Stimulated activated CD8-positive, alpha-beta memory T cell treated with anti-CD3 and anti-CD28 coated beads, Interleukin-15, amount 100 ng/mL, for 48 hours (primary cell): ENCODE measurements at regions not wholly inside any gene's neighbourhood (a gene's known extent, or its start where the extent isn't known, plus 50 kb on each side); places are given as distances from the start of the nearest gene placed in this dataset.
A peak's percentile ranks its signal among the peaks of the same experiment; 100 is the strongest.
"Not testable (repeated sequence)": the region's sequence is repeated elsewhere in the genome, so short reads cannot be mapped to it uniquely, and the experiment has no call there.

Experiments
- DNase-seq, 2 donors: peaks; one replicate each; pipeline ENCODE4 v3.0.0-alpha.2; 2020; ENCODE audit warnings: low read depth in 2 of 2

DNA sequence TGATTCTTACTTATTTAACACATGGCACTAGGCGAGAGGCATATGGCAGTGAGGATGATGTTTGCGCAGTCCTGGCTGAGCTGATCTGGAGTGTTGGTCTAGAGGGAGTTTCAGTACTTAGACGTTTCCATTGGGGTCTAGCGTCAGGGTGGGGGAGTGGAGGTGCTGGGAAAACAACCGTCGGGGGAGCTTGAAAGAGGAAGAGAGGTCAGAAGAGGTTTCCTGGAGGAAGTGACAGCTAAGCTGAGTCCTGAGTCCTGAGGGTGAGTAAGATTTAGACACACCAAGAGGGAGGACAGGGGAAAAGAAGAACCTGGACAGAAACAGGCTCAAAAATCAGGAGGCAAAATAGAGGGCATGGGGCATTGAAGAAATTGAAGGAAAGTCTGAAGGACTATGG, 81.4 kb downstream of the ALOX5AP start:
- no peak for DNase-seq

DNA sequence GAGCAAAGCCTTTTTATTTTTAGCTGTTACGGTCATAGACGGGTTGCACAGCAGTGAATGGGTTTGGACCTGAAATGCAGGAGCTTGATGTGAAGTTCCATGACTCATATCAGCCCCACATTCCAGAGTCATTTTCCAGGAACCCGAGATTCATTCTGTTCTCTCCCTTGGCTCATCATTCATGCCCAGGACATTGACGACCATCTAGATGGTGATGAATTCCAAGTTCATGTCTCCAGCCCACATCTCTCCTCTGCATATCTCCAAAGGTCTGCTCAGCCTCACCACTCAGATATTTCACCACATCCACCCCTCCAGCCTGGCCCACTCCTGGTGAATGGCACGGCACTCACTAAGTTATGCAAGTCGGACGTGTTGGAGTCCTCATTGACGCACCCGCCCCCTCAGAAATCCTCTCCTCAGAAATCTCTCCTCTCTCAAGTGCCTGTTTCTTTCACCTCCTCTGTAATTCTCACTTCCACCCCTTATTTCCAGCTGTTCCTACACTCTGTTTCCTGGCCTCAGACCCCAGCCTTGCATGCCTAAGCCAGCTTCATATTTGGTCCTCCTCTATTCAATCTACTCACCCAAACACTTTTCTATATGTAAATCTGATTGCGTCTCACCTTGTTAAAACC, 83.1 kb downstream of the ALOX5AP start:
- no peak for DNase-seq

- no peak for DNase-seq
Observed at GRCh38 chr13:30819136-30819888, 84.0 kb downstream of the ALOX5AP start.

DNA sequence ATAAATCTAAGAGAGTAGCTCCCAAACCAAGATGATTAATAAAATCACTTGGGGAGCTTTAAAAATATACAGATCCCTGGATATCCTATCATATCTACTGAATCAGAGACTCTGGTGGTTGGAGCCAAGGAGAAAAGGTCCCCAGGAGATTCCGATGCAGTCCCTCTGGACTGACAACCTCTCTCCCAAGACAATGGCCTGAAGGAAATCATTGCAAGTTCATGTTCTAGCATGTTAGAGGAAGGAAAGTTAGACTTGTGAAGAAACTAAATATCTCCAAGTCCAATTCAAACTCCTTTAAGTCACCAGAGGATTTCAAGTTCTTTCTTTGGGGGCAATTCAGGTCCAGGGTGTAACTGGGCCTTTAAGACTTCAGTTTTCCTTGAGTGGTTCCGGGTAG, 84.7 kb upstream of the MEDAG start:
- DNase-seq: no peak

GRCh38 chr13:30824651-30825050, 81.4 kb upstream of the MEDAG start:
- DNase-seq: no peak

DNA sequence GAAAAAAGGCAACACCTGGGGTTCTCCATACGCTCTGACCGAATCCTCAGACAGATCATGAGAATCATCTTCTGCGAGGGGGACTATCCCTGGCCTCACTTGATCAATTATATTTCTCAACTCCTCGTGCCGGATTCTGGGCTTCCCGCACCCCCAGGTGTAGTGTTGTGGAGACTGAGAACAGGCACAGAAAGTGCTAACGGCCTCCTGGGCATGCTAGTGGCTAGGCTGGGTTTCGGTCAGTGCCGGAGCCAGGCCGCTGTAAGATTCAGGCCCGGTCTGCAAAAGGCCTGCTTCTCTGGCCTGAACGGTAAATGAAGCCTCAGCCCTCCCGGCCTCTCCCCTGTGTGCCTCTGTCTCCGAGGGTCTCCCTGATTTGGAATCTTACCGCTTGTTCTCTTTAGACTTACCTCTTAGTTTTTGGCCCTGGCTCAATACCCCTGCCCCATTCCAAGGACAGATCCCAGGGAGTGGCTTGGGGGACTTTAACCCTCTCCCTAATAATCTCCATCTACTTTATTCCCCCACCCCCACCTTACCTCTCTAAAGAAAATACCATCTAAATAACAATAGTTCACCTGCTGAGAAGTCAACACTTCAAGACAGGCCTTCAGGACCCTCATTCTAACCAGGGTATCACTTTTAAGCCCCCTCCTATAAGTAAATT, 79.0 kb upstream of the MEDAG start:
- no peak for DNase-seq

GRCh38 chr13:30827578-30827925, 78.5 kb upstream of the MEDAG start:
- DNase-seq: no peak

DNA sequence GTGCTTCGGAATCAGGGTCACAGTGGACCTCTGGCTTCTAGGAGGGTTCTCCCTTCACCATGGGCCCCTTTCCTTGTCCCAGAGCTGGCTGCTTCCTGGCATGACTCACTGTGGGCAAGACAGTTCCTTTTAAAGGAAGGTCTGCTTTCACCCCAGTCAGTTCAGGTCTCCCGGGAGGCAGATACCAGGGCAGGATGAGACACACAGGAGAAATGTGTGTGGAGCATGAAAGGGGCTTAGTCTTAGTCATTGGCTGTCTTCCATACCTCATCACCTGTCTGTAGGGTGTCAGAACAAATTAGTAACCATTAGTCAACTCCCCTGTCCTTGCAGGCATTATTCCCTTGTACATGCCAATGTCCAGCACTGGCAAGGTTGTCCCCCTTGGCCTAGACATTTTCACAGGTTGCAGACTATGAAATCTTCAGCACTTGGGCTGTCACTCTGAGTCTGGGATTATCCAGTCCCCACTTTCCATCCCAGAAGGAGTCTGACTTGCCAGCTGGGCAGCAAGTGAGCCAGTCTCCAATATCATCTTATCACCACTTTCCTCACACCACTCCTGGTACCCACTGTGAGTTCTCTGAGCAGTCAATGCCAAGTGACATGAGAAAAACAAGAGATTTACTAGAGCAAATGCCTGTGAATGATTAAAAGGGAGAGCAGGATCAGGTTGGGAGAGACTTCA, 76.8 kb upstream of the MEDAG start:
- DNase-seq: no peak

DNA sequence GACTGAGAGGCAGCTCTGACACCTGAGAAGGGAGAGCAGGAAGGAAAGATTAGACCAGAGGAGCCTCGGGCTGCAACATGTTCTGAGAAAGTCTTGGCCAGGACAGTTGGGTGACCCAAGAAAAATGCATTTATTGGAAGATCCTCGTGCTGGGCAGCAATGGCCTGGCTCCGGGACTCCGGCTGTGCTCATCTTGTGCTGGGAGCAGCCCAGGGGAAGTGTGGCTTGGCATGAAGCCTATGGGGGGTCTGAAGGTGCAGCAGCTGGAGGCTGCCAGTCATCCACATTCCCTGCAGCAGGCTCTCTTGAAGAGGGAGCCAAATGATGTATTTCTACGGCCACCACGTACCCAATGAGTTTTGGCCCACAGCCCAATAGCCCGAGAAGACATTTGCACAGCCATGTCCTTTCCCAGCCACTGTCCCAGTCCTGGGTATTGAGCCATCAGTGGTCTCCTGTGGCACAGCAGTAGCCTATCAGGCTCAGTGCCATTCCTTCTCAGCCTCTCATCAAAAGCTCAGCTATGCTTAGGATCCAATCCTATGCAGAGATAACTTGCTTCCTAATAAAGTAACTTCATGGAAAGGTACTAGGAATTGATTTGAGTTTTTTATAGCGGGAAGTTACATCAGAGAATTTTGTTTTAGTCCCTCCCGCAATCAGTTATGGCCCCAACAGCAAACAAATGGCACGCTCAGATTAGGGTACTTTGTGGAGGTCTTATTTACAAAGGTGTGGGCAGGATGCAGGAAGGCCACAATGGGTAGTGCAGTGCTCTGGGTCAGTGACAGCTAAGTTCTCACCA, 76.0 kb upstream of the MEDAG start:
- no peak for DNase-seq

DNA sequence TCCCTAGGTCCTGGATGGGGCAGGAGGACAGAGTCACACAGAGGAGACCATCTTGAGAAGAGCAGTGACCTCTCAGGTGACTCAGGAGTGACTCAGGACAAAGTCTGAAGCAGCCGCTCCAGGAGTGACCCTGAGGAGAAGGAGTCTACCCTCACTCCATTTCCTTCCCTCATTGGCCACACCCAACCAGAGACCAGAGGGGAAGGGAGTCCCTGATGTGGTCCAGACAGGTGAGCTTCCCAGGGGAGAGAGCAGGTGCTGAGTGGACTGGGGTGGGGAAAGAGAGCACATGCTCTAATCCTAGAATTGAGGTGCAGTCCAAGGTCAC, 75.5 kb upstream of the MEDAG start:
- DNase-seq: no peak

DNA sequence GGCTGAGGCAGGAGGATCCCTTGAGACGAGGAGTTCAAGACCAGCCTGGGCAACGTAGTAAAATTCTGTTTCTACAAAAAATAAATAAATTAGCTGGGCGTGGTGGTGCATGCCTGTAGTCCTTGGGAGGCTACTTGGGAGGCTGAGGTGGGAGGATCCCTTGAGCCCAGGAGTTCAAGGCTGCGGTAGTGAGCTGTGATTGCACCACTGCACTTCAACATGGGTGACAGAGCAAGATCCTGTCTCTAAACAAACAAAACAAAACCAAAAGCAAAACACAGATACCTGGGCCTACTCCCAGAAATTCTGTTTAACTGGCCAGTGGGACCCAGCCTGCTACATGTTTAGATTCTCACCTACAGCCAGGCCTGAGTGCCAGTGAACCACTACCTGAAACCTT, 74.6 kb upstream of the MEDAG start:
- no peak for DNase-seq

GRCh38 chr13:30832377-30832776, 73.7 kb upstream of the MEDAG start:
- no peak for DNase-seq

DNA sequence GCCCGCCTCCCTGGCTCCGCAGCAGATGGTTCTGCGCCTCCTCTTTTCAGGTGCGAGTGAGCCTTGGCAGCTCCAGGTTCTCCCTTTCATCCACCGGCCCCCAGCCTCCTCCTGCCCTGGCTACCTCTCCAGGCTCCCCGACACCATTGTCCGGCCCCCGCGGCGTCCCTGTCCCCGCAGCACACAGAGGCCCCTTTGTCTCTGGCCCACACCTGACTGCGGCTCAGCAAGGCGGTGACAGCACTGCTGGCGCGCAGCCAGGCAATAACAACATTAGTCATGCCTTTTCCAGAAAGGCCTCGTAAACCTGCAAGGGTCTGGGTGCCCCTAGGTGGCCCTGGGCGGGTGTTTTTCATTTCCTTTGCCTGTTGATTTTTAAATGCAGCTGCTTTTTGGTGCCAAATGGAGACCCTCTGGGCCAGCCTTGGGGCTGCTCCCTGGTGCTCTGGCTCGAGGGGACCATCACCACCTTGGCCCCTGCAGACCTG, 73.2 kb upstream of the MEDAG start:
- DNase-seq: peak; percentile 32 to 53

DNA sequence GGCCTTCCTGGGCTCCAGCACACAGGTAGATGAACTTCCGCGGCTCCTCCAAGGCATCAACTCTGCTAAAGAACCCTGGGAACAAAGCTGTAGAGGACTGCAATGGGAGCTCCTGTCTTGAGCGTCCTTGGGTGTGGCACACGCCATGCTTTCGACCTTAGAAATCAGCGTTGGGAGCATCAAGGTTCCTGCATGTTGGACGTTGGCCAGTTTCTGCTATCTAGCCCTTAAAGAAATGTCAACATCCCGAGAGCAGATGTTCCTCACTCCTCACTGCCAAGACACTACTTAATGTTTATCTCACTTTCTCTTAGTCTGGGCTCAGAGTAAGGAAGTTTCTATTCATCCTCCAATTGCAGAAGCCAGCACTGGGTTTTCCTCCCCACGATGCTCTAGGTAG, 70.6 kb upstream of the MEDAG start:
- DNase-seq: no peak

DNA sequence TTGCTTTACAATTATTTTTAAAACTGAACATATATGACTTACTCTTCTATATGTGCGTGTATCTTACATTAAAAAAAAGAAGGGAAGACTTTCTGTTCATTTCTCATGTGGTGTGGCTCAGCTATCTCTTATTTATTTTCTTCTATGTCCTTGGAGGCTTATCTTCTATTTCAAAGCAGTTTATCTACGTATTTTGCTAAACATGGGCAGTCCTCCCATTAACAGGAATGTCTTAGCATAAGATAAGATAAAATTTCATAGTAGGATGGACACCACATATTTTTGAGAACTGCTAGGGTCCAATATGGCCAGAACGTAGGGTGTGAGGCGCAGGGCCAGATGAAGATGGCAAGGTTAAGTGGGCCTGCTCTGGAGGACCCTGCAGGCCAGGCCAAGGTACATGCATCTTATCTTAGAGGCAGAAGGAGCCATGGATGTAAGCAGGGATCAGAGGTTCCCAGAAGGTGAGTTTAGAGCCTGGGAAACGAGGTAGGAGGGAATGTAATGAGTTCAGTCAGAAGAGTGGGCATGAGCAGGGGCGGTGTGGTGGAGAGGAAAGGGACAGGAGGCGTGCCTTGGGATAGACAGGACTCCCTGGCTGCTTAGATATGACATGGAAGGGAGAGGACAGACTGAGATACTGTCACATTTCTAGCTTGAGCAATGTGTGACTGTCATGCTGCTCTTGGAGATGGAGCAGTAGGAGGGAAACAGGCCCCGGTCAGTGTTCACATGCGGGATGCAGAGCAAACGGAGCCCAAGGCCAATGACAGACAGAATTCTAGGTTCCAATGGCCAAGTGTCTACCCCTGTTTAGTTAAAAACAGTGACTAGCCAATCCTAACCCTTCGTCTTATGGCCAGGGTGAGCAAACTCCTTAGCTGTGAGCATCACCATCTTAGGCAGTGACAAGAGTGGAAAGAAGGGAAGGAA, 68.6 kb upstream of the MEDAG start:
- no peak for DNase-seq

GRCh38 chr13:30839636-30840035, 66.4 kb upstream of the MEDAG start:
- not testable (repeated sequence) for DNase-seq

DNA sequence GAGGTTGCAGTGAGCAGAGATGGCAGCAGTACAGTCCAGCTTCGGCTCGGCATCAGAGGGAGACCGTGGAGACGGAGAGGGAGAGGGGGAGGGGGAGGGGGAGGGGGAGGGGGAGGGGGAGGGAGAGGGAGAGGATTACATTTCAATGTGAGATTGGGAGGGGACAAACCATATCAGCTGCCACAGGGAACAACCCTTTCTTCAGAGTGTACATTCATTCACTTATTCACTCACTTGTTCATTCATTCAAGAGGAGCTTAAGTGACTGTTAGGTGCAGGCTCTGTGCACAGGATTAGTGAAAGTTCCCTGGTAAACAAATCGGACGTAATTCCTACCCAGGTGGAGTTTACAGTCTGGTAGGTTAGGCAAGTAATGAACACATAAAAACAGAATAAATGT, 65.6 kb upstream of the MEDAG start:
- DNase-seq: no peak

- no peak for DNase-seq
Observed at GRCh38 chr13:30841154-30841553, 64.9 kb upstream of the MEDAG start.

GRCh38 chr13:30843548-30843947, 62.5 kb upstream of the MEDAG start:
- DNase-seq: no peak

DNA sequence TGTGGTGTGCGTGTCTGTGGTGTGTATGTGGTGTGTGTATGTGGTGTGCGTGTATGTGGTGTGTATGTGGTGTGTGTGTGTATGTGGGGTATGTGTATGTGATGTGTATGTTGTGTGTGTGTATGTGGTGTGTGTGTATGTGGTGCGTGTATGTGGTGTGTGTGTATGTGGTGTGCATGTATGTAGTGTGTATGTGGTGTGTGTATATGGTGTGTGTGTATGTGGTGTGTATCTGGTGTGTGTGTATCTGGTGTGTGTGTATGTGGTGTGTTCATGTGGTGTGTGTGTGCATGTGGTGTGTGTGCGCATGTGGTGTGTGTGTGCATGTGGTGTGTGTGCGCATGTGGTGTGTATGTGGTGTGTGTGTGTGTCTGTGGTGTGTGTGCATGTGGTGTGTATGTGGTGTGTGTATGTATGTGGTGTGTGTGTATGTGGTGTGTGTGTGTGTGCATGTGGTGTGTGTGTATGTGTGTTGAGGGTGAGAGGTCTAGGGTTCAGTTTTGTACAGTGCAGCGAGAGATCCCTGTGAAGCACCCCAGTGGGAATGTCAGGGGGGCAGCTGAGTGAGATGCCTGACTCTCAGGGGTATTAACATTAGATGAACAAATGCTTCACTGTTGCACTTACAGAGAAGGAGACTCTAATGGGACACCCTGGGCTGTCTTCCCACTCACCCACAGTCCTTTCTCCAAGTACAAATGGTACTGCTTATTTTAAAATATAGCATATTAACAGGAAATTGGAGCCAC, 61.3 kb upstream of the MEDAG start:
- DNase-seq: no peak
